Midbrain (tissue), 1 donor: ENCODE measurements at regions not wholly inside any gene's neighbourhood (a gene's known extent, or its start where the extent isn't known, plus 50 kb on each side); places are given as distances from the start of the nearest gene placed in this dataset.

Experiments
- DNase-seq: peaks from one replicate; lab custom pipeline; 2025; lab: John Stamatoyannopoulos, UW

- DNase-seq, result no peak
Measured at GRCh38 chr1:221632072-221632471, 109.8 kb downstream of the DUSP10 start.

- DNase-seq, result no peak
Measured at GRCh38 chr1:221633841-221634409, 108.0 kb downstream of the DUSP10 start.

- DNase-seq, result no peak
Measured at GRCh38 chr1:221634606-221635005, 107.3 kb downstream of the DUSP10 start.

GRCh38 chr1:221635305-221635704, 106.6 kb downstream of the DUSP10 start:
- no peak for DNase-seq

- no peak for DNase-seq
Measured at GRCh38 chr1:221636096-221636495, 105.8 kb downstream of the DUSP10 start.

- no peak for DNase-seq
Measured at GRCh38 chr1:221636967-221637366, 104.9 kb downstream of the DUSP10 start.

GRCh38 chr1:221637641-221638041, 104.2 kb downstream of the DUSP10 start:
- no peak for DNase-seq

GRCh38 chr1:221638595-221638994, 103.3 kb downstream of the DUSP10 start:
- no peak for DNase-seq

GRCh38 chr1:221641811-221642210, 100.1 kb downstream of the DUSP10 start:
- DNase-seq, result no peak

- no peak for DNase-seq
Measured at GRCh38 chr1:221643404-221644144, 98.3 kb downstream of the DUSP10 start.

GRCh38 chr1:221644145-221644448, 97.8 kb downstream of the DUSP10 start:
- no peak for DNase-seq

- no peak for DNase-seq
Measured at GRCh38 chr1:221644663-221645258, 97.1 kb downstream of the DUSP10 start.

- DNase-seq, result no peak
Measured at GRCh38 chr1:221648201-221648600, 93.7 kb downstream of the DUSP10 start.
